ENCODE measurements at regions not wholly inside any gene's neighbourhood (a gene's known extent, or its start where the extent isn't known, plus 50 kb on each side); places are given as distances from the start of the nearest gene placed in this dataset.

- H3K79me2 ChIP-seq, result no peaks in the 10 kb centered on the region
- H2AFZ ChIP-seq, result no peak overlapping the region
- TF ChIP-seq EZH2phosphoT487 (IDR thresholded peaks at IDR 0.05; ENCODE audit: low read depth, severe bottlenecking, unreplicated experiment), result no peak
- TF ChIP-seq, protein P1, sequence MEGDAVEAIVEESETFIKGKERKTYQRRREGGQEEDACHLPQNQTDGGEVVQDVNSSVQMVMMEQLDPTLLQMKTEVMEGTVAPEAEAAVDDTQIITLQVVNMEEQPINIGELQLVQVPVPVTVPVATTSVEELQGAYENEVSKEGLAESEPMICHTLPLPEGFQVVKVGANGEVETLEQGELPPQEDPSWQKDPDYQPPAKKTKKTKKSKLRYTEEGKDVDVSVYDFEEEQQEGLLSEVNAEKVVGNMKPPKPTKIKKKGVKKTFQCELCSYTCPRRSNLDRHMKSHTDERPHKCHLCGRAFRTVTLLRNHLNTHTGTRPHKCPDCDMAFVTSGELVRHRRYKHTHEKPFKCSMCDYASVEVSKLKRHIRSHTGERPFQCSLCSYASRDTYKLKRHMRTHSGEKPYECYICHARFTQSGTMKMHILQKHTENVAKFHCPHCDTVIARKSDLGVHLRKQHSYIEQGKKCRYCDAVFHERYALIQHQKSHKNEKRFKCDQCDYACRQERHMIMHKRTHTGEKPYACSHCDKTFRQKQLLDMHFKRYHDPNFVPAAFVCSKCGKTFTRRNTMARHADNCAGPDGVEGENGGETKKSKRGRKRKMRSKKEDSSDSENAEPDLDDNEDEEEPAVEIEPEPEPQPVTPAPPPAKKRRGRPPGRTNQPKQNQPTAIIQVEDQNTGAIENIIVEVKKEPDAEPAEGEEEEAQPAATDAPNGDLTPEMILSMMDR (IDR thresholded peaks at IDR 0.05; ENCODE audit: poor library complexity), result peak; percentile 38
- TF ChIP-seq EZH2 (IDR thresholded peaks at IDR 0.05; ENCODE audit: borderline replicate concordance), result no peak
- H3K4me1 ChIP-seq (ENCODE audit: insufficient read depth), result peaks cover 12% of the 10 kb centered on the region
- no peak overlapping the region for H3K4me3 ChIP-seq
- 82% methylated on average over 5 of the region's 5 CpGs for WGBS (ENCODE audit: low lambda C conversion rate, missing lambda C conversion rate)
- no peaks in the 10 kb centered on the region for H3K9me2 ChIP-seq (replicated peaks; ENCODE audit: insufficient read depth)
- H3K36me3 ChIP-seq (replicated peaks; ENCODE audit: insufficient read depth, low read depth), result no peaks in the 10 kb centered on the region
- H3K9me3 ChIP-seq (ENCODE audit: low read depth), result no peaks in the 10 kb centered on the region
- no peaks in the 10 kb centered on the region for H3K27me3 ChIP-seq
- H4K20me1 ChIP-seq (ENCODE audit: insufficient read depth, poor library complexity, severe bottlenecking), result no peaks in the 10 kb centered on the region
- no peak overlapping the region for H3K4me2 ChIP-seq
- H3K27ac ChIP-seq, result peak overlapping the region; percentile 56
- peak; percentile 28 for DNase-seq (ENCODE audit: low spot score)
Observed at GRCh38 chr5:8842971-8843551, 702.8 kb downstream of the SEMA5A start.

DNA sequence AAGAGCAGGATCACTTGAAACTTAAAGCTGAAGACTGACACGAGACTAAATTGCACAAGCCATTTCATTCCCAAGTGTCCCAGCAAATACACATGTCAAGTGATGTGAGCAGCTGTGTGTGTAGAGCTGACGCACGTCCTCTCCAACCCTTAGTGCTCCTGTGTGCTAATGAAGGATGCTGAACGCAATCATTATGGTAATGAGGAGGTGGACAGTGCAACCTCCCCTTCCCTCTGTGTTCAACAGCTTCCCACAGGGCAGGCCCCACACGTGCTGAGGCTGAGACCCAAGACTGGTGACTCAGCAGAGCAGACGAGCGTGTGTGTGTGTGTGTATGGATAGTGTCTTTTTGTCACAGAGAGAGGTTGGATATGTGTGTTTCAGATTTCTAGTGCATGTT lies 702.1 kb downstream of the SEMA5A start:
- H3K9me3 ChIP-seq (ENCODE audit: low read depth), result no peaks in the 10 kb centered on the region
- peak overlapping the region; percentile 56 for H2AFZ ChIP-seq
- no peak overlapping the region for H3K4me3 ChIP-seq
- H4K20me1 ChIP-seq (ENCODE audit: insufficient read depth, poor library complexity, severe bottlenecking), result no peaks in the 10 kb centered on the region
- 69% methylated on average over 7 of the region's 7 CpGs for WGBS (ENCODE audit: low lambda C conversion rate, missing lambda C conversion rate)
- TF ChIP-seq EZH2 (IDR thresholded peaks at IDR 0.05; ENCODE audit: borderline replicate concordance), result no peak
- TF ChIP-seq, protein P1 (IDR thresholded peaks at IDR 0.05; ENCODE audit: poor library complexity), result no peak
- TF ChIP-seq EZH2phosphoT487 (IDR thresholded peaks at IDR 0.05; ENCODE audit: low read depth, severe bottlenecking, unreplicated experiment), result no peak
- peak overlapping the region; percentile 56 for H3K27ac ChIP-seq
- no peak overlapping the region for H3K4me2 ChIP-seq
- no peaks in the 10 kb centered on the region for H3K36me3 ChIP-seq (replicated peaks; ENCODE audit: insufficient read depth, low read depth)
- no peaks in the 10 kb centered on the region for H3K27me3 ChIP-seq
- peaks cover 12% of the 10 kb centered on the region for H3K4me1 ChIP-seq (ENCODE audit: insufficient read depth)
- no peaks in the 10 kb centered on the region for H3K79me2 ChIP-seq
- H3K9me2 ChIP-seq (replicated peaks; ENCODE audit: insufficient read depth), result no peaks in the 10 kb centered on the region
- DNase-seq (ENCODE audit: low spot score), result peak; percentile 34

DNA sequence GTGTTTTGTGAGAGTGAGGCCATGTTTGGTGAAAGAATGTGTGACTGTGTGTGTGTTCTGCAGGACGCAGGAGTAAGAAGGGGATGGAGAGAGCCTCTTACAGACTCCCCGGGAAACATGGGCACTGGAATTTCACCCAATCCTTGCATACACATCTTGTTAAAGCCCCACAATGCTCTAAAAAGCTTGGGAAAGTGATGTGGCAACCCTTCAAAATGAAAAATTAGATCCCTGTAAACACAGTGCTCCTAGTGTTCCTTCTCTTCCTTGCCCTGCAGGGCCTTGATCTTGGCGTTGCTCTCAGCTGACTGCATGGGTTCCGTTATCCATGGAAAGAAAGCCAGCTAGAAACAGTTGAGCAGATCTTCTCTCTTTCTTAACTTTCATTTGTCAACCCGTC lies 701.7 kb downstream of the SEMA5A start:
- Histone ChIP-seq H3K4me3 (no peak overlapping the region), H4K20me1 (ENCODE audit: insufficient read depth, poor library complexity, severe bottlenecking) (no peaks in the 10 kb centered on the region), H3K27me3 (no peaks in the 10 kb centered on the region), H3K79me2 (no peaks in the 10 kb centered on the region), H3K9me2 (replicated peaks; ENCODE audit: insufficient read depth) (no peaks in the 10 kb centered on the region), H3K36me3 (replicated peaks; ENCODE audit: insufficient read depth, low read depth) (no peaks in the 10 kb centered on the region), H3K4me2 (no peak overlapping the region), H3K9me3 (ENCODE audit: low read depth) (no peaks in the 10 kb centered on the region), H2AFZ (peak overlapping the region; percentile 56), H3K4me1 (ENCODE audit: insufficient read depth) (peaks cover 12% of the 10 kb centered on the region), H3K27ac (peak overlapping the region; percentile 56)
- TF ChIP-seq, protein P1 (IDR thresholded peaks at IDR 0.05; ENCODE audit: poor library complexity), result no peak
- TF ChIP-seq EZH2 (IDR thresholded peaks at IDR 0.05; ENCODE audit: borderline replicate concordance) (no peak), EZH2phosphoT487 (IDR thresholded peaks at IDR 0.05; ENCODE audit: low read depth, severe bottlenecking, unreplicated experiment) (no peak)
- no peak for DNase-seq (ENCODE audit: low spot score)
- WGBS (ENCODE audit: low lambda C conversion rate, missing lambda C conversion rate), result 63% methylated on average over 5 of the region's 5 CpGs
